Testis (tissue), 2 donors: ENCODE measurements at regions not wholly inside any gene's neighbourhood (a gene's known extent, or its start where the extent isn't known, plus 50 kb on each side); places are given as distances from the start of the nearest gene placed in this dataset.

Source experiments
- CTCF ChIP-seq, 3 experiments: fragments of 450-650 bp in 2 of 3; fragments of 200-600 bp in 1 of 3; sonication (generic) in 1 of 3; IDR thresholded peaks; one replicate each; pipeline ENCODE4 v1.5.1; 2016 to 2019; ENCODE audit warnings: antibody characterized with exemption in 3 of 3, mild to moderate bottlenecking in 2 of 3, moderate library complexity in 1 of 3
- POLR2A ChIP-seq: fragments of 450-650 bp; IDR thresholded peaks from one replicate; pipeline ENCODE4 v1.6.1; 2017; ENCODE audit warnings: antibody characterized with exemption, mild to moderate bottlenecking, moderate library complexity

- TF ChIP-seq CTCF (IDR thresholded peaks at IDR 0.05) (no peak), POLR2A (no peak)
These were observed 235.3 kb upstream of the PLXNA2 start for GRCh38 chr1:208479435-208479834.
